NT2/D1 (cell line): ENCODE measurements at regions not wholly inside any gene's neighbourhood (a gene's known extent, or its start where the extent isn't known, plus 50 kb on each side); places are given as distances from the start of the nearest gene placed in this dataset.
"Not testable (repeated sequence)": the region's sequence is repeated elsewhere in the genome, so short reads cannot be mapped to it uniquely, and the experiment has no call there.

ENCODE experiments used
- SUZ12 ChIP-seq: IDR thresholded peaks from 2 replicates; pipeline ENCODE4 v1.6.1; 2011; ENCODE audit not compliant: insufficient read length, insufficient read depth; ENCODE audit errors: extremely low read depth
- YY1 ChIP-seq: IDR thresholded peaks from 2 replicates; pipeline ENCODE4 v1.6.1; 2011; ENCODE audit not compliant: insufficient read length, insufficient read depth
- ZNF274 ChIP-seq: IDR thresholded peaks from 2 replicates; pipeline ENCODE4 v1.6.1; 2011; ENCODE audit warnings: mild to moderate bottlenecking, low read depth, low read length

DNA sequence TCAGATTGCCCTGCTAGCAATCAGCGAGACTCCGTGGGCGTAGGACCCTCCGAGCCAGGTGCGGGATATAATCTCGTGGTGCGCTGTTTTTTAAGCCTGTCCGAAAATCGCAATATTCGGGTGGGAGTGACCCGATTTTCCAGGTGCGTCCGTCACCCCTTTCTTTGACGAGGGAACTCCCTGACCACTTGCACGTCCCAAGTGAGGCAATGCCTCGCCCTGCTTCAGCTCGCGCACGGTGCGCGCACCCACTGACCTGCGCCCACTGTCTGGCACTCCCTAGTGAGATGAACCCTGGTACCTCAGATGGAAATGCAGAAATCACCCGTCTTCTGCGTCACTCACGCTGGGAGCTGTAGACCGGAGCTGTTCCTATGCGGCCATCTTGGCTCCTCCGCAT, 971.0 kb downstream of the NXPH1 start:
- not testable (repeated sequence) for TF ChIP-seq YY1, ZNF274, SUZ12
